HS-5 (cell line): ENCODE measurements at regions not wholly inside any gene's neighbourhood (a gene's known extent, or its start where the extent isn't known, plus 50 kb on each side); places are given as distances from the start of the nearest gene placed in this dataset.

Experiments used
- DNase-seq: peaks from one replicate; pipeline ENCODE4 v3.0.0-alpha.2; 2012; ENCODE audit warnings: low read depth

GRCh38 chr6:140908505-140908904 is 1224.2 kb upstream of the GJE1 start:
- DNase-seq: no peak

GRCh38 chr6:140907235-140907634 is 1225.5 kb upstream of the GJE1 start:
- no peak for DNase-seq

DNA sequence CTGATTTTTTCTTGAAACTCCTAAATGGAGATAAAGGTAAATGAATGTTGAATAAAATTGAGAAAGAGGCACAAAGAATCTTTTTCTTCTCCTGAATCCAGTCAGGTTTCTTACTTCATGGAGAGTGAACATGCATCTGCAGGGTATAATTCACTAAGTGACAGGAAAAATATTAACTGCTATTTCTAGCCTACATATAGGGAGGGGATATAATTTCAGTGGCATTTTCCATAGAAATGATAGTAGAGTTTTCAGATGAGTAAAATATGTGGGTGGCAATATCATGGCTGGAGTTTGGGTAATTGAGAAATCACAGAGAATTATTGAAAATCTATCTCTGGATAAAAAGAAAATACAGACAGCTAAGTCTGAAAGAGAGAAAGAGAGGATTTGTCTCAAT is 1227.0 kb upstream of the GJE1 start:
- no peak for DNase-seq

- DNase-seq: no peak
Measured at GRCh38 chr6:140905050-140905449, 1227.7 kb upstream of the GJE1 start.

DNA sequence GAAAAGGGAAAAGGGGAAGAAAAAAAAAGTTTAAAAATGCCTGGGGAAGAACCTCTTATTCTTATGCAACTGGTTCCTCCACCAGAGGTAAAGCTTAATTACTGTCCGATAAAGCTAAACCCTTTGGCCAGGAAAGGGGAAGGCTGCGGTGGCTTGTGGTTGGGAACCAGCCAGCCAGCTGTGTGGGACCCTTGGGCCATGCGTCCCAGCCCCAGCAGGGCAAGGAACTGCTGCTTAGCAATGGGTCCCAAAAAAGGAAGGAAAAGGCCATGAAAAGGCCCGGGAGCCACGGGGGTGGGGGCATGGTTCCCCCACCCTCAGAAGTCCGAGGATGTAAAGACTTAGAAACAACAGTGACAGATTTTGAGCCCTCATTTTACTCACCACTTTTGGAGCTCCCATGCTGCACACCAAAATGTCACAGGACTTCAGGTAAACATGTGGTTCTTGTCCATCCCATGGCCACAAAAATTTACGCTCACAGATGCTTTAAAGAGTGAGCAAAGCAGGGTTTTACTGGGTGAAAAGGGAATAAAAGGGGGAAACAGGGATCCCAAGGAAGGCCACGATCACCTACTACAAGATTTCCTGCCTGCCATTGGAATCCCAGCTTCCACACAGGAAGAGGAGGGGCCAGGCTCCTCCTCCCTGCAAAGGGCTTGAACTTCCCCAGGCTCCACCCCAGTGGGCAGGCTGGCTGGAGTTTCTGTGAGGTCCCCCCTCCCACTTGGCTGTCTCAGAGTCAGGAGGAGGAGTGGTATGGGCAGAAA is 1234.7 kb upstream of the GJE1 start:
- no peak for DNase-seq

DNA sequence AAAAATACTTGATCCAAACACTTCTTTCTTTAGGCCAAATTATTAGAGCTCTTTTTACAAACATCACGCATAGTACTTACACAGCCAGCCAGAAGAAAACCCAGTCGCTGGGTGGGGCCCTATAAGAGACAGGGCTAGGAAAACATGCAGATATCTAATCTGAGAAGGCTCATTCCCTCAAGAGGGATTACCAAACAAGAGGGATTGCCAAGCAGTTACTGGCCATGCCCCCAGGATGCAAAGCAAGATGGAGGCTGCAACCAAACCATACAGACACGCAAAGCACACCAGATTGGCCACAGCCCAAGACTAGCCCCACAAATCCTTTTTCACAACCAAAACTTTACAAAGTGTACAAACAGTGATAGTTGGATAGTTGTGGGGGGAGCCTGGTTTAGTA is 1235.4 kb upstream of the GJE1 start:
- no peak for DNase-seq

DNA sequence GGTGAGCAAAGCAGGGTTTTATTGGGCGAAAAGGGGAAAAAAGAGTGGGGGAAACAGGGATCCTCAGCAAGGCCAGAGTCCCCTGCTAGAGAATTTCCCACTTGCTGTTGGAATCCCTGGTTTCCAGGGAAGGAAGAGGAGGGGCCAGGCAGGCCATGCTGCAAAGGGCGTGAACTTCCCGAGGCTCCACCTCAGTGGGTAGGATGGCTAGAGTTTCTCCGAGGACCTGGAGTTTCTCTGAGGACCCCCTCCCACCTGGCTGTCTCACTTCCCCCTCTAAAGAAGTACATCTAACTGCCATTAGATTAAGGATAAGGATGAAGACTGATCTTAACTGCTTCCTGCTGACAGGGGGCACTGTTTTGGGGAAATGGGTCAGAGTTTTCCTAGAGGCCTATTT is 1239.3 kb upstream of the GJE1 start:
- no peak for DNase-seq

DNA sequence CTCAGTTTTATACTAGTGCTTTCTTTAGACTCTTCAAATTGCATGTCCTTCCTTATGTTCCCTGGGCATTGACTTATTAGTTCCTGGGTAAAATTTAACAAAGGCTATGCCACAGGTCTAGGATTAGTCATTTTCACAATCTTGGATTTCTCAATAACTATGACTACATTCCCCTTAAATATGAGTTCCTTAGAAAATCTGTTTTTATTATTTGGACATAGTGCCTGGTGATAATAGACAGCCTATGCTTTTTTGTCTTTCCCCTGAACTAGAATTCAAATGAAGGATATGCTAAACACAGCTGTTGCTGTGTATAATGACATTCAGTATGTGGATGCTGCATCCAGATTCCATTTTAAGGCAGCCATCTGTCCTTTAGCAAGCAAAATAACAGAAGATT is 1252.8 kb upstream of the GJE1 start:
- peak; percentile 46 for DNase-seq

DNA sequence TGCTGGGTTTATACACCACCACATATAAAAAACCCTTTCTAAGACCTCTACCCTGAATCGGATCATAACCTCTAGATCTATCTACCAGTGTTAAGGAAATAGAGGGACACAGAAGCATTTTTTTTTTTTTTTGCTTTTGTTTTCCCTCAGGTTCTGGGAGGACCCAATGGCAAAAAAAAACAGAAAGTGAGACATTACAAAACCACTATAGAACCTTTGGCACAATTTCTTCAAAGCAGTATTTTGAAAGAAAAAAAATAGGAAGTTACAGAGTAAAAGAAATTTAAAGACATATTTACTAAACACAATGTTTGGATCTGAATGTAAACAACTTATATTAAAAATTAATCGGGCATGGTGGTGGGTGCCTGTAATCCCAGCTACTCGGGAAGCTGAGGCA is 1258.7 kb upstream of the GJE1 start:
- DNase-seq: no peak

- DNase-seq: no peak
Measured at GRCh38 chr6:140872885-140873284, 1259.8 kb upstream of the GJE1 start.

- no peak for DNase-seq
Measured at GRCh38 chr6:140871911-140872310, 1260.8 kb upstream of the GJE1 start.

GRCh38 chr6:140867336-140867735 is 1265.4 kb upstream of the GJE1 start:
- no peak for DNase-seq

GRCh38 chr6:140858381-140858971 is 1274.2 kb upstream of the GJE1 start:
- no peak for DNase-seq

DNA sequence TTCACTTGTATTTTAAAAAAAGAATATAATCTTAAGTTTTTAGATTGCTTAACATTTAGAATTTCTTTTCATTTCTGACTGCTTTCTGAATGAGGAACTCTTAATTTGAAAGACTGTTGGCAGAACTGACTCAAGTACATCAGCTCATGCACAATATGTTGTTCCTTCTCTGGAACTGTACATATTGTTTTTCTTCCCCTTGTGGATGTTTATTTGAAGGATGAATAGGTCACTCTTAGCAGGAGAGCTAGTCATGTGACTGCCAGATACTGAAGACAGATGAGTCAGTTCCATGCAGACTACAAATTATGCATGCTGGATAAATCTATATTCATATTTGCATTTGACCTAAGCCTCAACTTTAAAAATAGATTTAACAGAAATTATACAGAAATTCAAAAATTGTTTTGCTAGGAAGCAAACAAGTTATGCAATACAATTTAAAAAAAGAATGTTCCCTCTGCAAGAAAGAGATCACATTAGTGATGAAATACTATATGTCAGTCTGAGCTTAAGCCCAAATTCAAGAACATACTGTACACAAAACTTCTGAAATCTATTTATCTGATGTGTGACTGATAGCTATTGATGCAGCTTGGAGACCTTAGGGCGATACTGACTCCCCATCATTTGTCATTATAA is 1274.9 kb upstream of the GJE1 start:
- DNase-seq: no peak

DNA sequence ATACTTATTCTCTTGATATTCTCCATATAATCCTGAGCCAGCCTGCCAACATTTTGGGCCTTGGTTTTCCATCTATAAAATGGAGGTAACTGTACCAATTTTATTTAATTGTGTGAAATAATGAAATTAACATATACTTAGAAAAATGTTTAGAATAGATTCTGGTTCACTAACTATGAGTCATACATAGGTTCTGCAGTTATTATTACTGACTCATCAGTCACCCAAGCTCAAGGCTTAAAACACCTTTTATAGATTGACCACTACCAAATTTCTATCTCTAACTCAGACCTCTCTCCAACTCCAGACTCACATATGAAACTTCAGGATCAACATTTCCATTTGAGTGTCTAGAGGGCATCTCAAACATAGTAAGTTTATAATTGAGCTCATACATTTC is 1277.2 kb upstream of the GJE1 start:
- DNase-seq: no peak

DNA sequence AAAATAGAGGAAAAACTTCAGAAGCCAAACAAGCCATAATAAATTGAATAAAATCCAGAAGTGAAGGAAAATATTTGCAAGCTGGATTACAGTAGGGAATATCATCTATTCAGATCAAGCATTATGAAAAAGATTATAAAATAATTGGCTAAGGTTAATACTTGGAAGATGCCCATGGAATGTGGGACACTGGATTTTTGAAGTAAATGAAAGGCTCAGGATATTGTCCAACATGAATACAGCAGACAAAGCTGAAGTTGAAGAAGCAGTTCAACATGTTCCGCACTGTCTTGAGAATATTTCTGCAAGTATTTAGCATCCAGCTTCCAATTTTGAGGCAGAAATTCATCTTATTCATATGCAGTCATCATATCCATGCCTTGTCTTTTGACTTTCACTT is 1278.4 kb upstream of the GJE1 start:
- no peak for DNase-seq

DNA sequence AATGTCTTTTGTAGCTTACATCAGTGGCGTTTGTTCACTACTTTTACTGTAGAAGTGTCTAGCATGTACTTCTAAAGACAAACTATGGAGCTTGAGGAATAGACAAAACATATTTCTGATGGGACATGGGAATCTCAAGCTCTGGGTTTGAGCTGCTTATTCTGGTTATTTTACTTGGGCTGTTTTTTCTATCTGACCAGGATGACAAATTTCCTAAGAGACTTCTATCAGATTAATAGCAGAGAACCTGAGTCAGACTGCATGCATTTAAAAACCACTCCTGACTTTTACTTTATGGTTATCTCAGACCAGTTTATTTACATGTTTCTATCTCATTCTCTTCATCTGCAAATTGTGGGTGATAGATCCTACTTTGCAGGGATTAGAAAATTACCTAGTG is 1282.3 kb upstream of the GJE1 start:
- no peak for DNase-seq

GRCh38 chr6:140849456-140849855 is 1283.3 kb upstream of the GJE1 start:
- no peak for DNase-seq

GRCh38 chr6:140847262-140847645 is 1285.5 kb upstream of the GJE1 start:
- no peak for DNase-seq

DNA sequence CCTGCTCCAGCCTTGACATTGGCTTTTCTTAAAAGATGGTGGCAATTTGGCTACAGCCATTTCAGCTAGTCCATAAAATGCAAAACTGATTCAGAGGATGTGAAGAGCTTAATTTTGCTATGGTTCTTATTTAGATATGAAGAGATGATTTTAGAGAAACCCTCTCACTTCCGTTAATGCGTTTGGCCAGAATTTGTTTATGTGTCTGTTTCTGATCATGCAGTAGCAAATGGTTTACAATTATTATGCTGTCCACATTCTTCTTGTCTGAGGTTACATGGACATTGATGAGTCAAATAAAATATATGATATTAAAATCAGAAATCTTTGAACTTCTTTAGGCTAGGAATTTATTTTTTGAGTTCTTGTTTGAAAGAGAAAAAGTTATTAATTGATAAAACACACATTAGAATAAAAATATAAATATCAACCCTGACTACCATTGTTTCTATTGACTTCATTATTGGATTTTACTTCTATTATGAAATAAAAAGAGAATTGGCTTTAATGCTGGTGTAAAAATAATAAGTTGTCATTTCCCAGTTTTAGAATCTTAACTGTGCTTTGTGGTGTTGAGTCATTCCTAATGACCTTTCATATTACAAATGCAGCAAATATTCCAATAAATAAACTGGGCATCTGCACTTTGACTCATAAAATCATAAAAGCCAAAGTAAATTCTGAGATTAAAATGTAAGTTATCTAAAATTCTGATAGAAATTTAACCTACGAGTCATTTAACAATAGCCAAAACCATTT is 1286.0 kb upstream of the GJE1 start:
- no peak for DNase-seq

DNA sequence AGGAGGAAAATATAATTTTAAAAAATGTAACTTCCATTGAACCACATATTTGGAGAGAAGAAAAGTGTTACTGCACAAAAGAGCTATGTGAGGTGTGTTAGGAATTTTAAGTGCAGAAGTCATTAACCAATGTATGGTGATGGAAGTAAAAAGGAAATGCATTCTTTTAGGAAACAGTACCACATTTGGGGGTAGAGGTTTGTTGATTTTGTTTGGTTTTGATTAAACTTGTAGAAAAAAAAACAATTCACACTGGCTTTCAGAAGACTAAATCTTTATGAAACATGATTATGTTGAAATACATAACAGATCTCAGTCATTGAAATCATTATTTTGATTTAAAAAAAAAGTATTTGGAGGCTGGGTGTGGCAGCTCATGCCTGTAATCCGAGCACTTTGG is 1287.0 kb upstream of the GJE1 start:
- no peak for DNase-seq

DNA sequence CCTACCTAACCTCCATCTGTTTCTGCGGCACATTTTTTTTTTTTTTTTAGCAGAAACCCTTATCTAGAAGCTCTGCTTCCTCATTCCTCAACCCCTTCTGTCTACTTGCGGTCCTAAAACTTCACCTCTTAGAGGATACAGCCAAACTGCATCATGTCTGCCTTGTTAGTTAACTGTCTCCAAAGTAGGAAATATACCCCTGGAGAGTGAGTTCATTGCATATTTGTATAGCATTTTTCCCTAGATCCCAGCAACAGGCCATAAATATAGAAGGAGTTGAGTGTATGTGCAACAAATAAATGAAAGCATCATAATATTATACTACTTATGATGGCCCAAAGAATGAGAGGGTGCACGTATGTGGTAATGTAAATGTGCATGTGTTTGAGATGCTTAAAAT is 1288.6 kb upstream of the GJE1 start:
- DNase-seq: no peak

DNA sequence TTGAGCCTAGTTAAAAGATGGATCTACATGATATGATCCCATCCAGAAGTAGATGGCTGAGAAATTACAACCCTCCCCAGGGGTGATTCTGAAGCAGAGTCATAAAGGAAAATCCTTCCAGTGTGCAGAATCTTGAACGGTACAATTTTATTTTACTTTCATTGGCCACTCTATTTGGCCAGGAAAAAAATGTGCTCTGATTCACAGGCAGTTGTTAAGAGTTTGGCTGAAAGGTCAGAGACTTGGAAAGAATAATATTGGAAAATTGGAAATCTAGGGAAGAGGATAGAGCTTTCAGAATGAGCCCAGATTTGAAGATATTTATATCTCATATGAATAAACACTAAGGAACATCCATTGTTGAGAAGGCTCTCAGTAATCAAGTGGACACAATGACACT is 1299.3 kb upstream of the GJE1 start:
- DNase-seq: no peak
